Adipocyte (in vitro differentiated cells): ENCODE measurements at regions not wholly inside any gene's neighbourhood (a gene's known extent, or its start where the extent isn't known, plus 50 kb on each side); places are given as distances from the start of the nearest gene placed in this dataset.

Experiments used
- DNase-seq: peaks from one replicate; pipeline ENCODE4 v3.0.0-alpha.2; 2015; ENCODE audit warnings: low read depth
- H3K27me3 ChIP-seq: replicated peaks from 2 replicates; pipeline ENCODE4 v1.7.0; 2013; ENCODE audit warnings: mild to moderate bottlenecking, low read length, moderate library complexity; ENCODE audit not compliant: control insufficient read depth, insufficient read depth
- H3K36me3 ChIP-seq: 2 replicates; pipeline ENCODE4 v1.7.0; 2013; ENCODE audit warnings: low read length, mild to moderate bottlenecking, moderate library complexity; ENCODE audit not compliant: control insufficient read depth, insufficient read depth, severe bottlenecking
- H3K4me1 ChIP-seq: 2 replicates; pipeline ENCODE4 v1.7.0; 2013; ENCODE audit warnings: mild to moderate bottlenecking, low read length, moderate library complexity; ENCODE audit not compliant: control insufficient read depth, insufficient read depth
- H3K4me3 ChIP-seq: 2 replicates; pipeline ENCODE4 v1.7.0; 2013; ENCODE audit warnings: mild to moderate bottlenecking, low read length, moderate library complexity
- H3K9ac ChIP-seq: 2 replicates; pipeline ENCODE4 v1.7.0; 2013; ENCODE audit warnings: mild to moderate bottlenecking, low read length, moderate library complexity
- H3K9me3 ChIP-seq: 2 replicates; pipeline ENCODE4 v1.7.0; 2013; ENCODE audit warnings: mild to moderate bottlenecking, low read length, moderate library complexity; ENCODE audit not compliant: control insufficient read depth

DNA sequence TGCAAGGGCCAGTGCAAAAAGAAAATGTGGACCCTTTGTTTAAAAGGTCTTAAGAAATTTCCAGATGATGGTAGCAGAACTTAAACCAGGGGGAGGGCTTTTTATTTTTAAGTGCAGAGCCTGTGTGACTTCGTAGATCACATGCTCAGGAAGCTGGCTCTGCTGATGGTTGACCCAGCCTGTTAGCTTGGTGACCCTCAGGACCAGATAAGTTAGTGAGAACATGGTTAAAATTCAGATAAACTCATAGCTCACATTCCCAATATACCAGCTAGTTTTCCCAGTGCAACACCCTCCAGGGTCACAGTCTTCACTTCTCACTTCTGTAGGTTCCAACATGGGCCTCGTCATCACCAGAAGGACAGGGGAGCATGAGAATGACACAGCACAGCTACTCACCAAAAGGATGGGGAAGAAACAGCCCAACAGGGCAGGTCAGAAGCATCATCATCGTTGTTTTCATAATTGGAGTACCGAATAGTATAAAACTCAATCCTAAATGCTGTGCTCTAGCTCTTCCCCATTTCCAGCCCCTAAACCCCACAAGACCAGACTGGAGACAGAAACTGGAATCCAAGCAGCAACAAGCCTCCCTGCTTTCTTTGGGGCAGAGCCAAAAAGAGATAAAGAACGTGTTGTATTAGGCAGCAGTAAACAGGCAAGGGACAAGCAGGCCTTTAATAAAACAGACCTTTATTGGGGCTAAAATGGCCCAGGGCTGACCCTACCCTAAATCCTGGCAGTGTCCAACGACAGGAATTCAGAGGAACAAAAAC lies 102.2 kb upstream of the ANKRD1 start:
- Histone ChIP-seq H3K4me3 (peak overlapping the region; percentile 39), H3K9me3 (no peaks in the 10 kb centered on the region), H3K4me1 (peaks cover 16% of the 10 kb centered on the region), H3K9ac (peak overlapping the region; percentile 14), H3K27me3 (no peaks in the 10 kb centered on the region), H3K36me3 (no peaks in the 10 kb centered on the region)
- DNase-seq, result peak; percentile 43

DNA sequence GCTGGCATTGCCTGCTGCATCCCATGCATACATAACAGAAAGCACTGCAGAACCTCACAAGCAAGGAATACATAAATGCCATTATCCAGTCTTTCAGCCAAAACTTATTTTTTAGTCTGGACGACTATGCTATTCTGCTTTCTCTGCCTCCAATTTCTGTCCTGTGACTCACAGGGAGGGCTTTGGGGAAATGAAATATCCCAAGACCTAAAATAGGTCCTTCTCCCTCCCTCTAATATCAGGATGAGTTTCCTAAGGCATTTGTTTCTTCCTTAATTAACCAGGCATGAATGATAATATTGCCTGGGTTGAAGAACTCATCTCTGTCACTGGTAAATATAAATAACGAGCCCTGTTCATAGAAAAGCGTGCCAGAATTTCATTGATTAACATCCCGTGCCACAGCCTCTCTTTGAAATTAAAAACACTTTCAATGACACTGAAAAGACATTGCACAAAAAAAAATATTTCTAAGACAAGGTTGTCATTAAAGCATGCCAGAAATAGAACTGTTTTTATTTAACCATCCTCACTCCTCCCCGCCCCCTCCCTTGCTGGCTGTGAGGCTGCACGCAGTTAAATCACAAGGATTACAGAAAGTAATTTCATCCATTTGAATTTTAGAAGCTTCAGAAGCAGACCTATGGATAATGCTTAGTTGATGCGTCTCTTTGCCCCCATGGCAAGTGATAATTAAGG lies 103.0 kb upstream of the ANKRD1 start:
- no peaks in the 10 kb centered on the region for H3K9me3 ChIP-seq
- no peaks in the 10 kb centered on the region for H3K36me3 ChIP-seq
- no peaks in the 10 kb centered on the region for H3K27me3 ChIP-seq
- H3K4me1 ChIP-seq, result peaks cover 16% of the 10 kb centered on the region
- peak overlapping the region; percentile 39 for H3K4me3 ChIP-seq
- H3K9ac ChIP-seq, result peak overlapping the region; percentile 20
- DNase-seq, result peak; percentile 28

DNA sequence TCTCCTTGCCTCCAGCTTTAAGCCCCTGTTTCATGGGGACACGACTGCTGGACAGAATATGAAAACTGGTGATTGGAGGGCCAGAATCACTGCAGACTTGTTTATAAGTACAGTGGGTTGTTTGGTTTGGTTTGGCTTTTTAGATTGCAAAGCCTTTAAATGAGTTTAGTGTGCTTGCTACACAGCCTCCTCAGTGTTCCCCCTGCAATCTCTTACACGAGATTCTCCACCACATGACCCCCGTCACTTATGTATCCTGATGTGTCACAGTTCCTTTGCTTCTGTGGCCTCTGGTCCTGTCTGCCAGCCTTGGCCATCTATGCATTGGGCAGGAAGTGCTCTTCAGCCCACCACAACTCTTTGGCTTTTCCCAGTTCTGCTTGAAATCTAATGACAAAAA lies 103.7 kb upstream of the ANKRD1 start:
- H3K9me3 ChIP-seq, result no peaks in the 10 kb centered on the region
- H3K9ac ChIP-seq, result peak overlapping the region; percentile 20
- H3K27me3 ChIP-seq, result no peaks in the 10 kb centered on the region
- H3K36me3 ChIP-seq, result no peaks in the 10 kb centered on the region
- H3K4me3 ChIP-seq, result no peak overlapping the region
- no peak for DNase-seq
- H3K4me1 ChIP-seq, result peaks cover 16% of the 10 kb centered on the region

DNA sequence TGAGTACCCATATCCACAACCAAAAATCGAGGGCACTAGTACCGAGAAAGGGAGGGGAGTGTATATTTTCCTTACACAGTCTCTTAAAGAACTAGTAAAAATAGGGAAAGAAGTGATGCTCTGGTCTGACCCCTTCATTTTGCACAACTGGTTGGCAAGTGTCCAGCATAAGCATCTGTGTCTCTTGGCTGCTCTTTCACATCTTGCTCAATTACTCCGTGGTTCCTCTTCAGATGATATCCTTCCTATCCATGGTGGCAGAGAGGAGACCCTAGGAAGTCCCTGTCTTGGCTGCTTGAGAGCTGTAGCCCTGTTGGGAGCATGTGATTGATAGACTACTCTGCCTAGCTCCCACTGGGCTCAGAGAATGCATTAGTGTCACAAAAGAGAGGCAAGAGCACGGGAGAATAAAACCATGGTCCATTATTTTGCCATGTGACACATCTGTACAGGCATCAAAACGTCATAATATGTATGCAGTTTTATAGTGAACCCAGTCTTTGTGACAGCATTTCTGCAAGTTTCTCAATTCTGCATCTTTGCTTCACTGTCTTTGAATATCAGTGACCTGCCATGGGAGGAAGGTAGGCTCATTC lies 111.8 kb upstream of the ANKRD1 start:
- Histone ChIP-seq H3K4me1 (peaks cover 21% of the 10 kb centered on the region), H3K9ac (no peak overlapping the region), H3K9me3 (no peaks in the 10 kb centered on the region), H3K27me3 (no peaks in the 10 kb centered on the region), H3K4me3 (no peak overlapping the region), H3K36me3 (no peaks in the 10 kb centered on the region)
- DNase-seq, result no peak

DNA sequence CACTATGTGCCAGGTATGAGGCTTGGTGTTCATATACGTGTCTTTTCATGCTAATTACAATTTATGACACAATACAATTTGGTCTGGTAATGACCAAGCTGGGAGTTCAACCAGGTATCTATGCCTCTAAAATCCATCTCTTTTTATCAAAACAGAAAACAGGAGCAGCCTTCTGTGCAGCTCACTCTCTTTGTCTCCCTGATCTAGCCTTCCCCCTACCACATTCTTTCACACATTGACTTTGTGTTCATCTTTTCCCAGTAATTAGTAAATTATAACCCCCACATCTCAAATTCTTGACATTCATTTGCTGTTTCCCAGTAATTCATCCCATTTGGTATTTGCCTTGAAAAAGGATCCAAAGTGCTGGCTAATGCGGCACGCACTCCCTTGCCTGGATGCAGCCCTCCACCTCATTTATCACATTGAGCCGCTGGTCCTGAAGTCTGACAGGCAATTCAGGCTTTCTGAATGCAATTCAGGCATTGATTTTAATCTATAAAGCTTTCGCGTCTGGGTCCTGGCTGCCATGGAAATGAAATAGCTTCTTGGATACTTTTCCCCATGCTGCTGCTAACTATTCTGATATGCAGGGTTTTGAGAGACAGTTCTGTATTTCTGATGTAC lies 112.5 kb upstream of the ANKRD1 start:
- H3K27me3 ChIP-seq, result no peaks in the 10 kb centered on the region
- no peaks in the 10 kb centered on the region for H3K9me3 ChIP-seq
- H3K9ac ChIP-seq, result no peak overlapping the region
- H3K4me1 ChIP-seq, result peaks cover 21% of the 10 kb centered on the region
- no peaks in the 10 kb centered on the region for H3K36me3 ChIP-seq
- DNase-seq, result no peak
- H3K4me3 ChIP-seq, result no peak overlapping the region

DNA sequence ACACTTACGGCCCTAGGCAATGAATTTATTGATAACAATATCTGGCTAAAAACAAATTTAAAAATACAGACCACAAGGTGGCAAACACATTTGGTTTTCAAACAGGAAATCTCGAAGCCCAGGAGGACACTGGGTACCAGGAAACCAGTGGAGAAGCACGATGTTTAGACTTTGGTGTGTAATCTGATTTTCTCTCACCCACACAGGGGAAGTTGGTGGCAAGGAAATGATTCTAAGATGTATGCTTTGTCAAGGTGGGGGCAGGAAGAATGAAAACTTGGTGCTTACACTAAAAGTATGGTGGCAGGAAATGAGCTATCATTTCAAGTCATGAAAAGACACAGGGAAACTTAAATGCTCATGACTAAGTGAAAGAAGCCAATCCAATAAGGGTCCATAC lies 113.2 kb upstream of the ANKRD1 start:
- Histone ChIP-seq H3K9me3 (no peaks in the 10 kb centered on the region), H3K4me1 (peaks cover 21% of the 10 kb centered on the region), H3K9ac (no peak overlapping the region), H3K4me3 (no peak overlapping the region), H3K27me3 (peaks cover 2% of the 10 kb centered on the region), H3K36me3 (no peaks in the 10 kb centered on the region)
- DNase-seq, result no peak

DNA sequence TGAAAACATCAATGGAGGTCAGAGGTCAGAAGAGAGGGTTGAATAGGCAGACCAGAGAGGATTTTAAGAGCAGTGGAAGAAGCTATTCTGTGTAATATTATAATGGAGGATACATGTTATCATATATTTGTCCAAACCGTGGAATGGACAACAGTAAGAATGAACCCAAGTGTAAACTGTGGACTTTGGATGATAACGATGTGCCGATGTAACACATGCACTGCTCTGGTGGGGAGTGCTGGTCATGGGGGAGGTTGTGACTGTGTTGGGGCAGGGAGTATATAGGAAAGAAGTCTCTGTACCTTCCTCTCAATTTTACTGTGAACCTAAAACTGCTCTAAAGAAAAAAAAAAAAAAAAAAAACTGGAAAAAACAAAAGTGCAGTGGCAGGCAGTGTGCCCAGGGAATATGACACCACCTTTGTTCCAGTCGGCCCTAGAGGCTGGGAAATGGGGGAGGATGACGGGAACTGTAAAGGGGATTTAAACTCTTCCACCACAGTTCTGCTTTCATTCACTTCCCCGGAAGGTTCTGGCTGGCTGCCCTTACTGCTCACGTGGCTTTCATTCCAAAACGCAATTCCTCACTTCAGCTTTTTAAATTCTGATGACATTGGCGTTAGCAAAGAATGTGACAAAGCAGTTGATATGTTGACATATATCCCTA lies 113.7 kb upstream of the ANKRD1 start:
- no peak overlapping the region for H3K9ac ChIP-seq
- peaks cover 21% of the 10 kb centered on the region for H3K4me1 ChIP-seq
- no peak overlapping the region for H3K4me3 ChIP-seq
- H3K36me3 ChIP-seq, result no peaks in the 10 kb centered on the region
- peaks cover 3% of the 10 kb centered on the region for H3K27me3 ChIP-seq
- no peaks in the 10 kb centered on the region for H3K9me3 ChIP-seq
- peak; percentile 83 for DNase-seq

DNA sequence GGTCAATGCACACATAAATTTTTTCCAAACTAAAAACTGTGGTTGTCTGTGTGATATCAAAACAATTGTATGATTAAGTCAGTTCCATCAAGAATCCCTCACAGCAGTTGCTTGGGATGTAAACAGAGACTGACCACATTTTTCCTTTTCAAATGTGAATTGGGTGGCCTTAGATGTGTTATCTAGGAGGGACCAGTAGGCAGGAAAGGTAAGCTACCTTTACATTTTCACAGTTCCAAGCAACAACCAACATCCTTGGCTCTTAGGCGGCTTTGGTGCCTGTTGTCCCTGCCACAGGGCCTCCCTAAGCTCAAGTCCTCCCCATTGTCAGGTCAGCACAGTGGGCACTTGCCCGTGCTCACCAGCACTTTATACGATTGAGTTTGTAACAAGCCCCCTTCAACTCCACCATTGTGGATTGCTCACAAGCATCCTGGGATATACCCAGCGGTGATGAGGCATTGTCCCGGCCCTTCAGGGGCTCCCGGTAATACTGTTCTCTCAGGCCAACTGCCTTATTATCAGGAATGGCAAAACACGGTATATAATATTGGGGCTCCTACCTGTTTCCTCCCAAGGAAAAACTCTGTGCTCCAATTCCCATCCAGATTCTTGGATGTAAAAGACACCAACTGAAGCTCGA lies 114.9 kb upstream of the ANKRD1 start:
- H3K9ac ChIP-seq, result no peak overlapping the region
- DNase-seq, result no peak
- no peak overlapping the region for H3K4me3 ChIP-seq
- no peaks in the 10 kb centered on the region for H3K9me3 ChIP-seq
- peaks cover 3% of the 10 kb centered on the region for H3K27me3 ChIP-seq
- peaks cover 21% of the 10 kb centered on the region for H3K4me1 ChIP-seq
- no peaks in the 10 kb centered on the region for H3K36me3 ChIP-seq

DNA sequence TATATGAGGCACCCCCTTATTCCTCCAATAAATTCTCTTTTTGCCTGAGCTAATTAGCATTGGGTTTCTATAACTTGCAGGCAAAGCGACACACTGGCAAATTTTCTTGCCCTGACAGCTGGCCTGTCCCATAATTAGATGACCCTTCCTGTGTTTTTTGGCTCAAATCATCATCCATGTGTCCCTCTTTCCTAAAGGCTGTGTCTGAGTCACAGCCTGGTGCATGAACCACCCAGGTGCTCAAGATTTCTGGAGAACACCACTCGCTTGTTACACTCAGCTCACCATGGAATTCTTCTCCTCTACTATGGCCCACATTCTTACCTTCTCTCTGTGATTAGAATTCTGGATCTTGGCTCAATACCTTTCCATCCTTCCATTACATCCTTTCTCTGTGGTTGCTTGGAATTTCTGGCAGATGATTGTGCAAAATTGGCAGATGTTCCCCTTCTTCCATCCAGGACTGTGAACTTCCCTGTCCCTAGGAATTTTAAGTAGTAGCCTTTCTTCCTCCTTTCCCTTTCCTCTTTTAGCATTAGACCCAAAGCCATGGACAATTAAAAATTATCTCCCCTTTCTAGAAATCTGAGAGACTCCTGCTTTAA lies 116.0 kb upstream of the ANKRD1 start:
- Histone ChIP-seq H3K4me3 (no peak overlapping the region), H3K36me3 (no peaks in the 10 kb centered on the region), H3K9me3 (no peaks in the 10 kb centered on the region), H3K9ac (no peak overlapping the region), H3K27me3 (peaks cover 3% of the 10 kb centered on the region), H3K4me1 (peaks cover 21% of the 10 kb centered on the region)
- DNase-seq, result no peak

DNA sequence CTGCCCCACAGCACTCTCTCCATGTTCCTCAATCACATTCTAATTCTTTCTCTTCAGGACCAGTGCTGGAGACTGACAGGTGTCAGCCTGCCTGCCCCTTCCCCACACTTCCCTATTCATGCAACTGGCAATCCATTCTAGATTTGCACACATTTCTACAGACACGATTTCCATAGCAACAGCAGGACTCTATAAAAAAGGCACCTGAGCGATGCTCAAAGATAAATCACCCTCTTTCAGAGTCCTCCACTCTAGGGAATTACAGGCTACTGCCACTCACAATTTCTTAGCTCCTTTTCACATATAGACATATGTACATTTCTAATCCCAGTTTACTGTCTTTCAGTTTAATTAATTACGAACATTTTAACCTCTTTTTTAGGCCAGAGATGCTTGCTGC lies 118.1 kb upstream of the ANKRD1 start:
- H3K4me3 ChIP-seq, result no peak overlapping the region
- peaks cover 14% of the 10 kb centered on the region for H3K4me1 ChIP-seq
- no peaks in the 10 kb centered on the region for H3K36me3 ChIP-seq
- H3K9me3 ChIP-seq, result no peaks in the 10 kb centered on the region
- H3K27me3 ChIP-seq, result peaks cover 3% of the 10 kb centered on the region
- DNase-seq, result no peak
- H3K9ac ChIP-seq, result no peak overlapping the region
